Liver (tissue), 3 donors: ENCODE measurements at regions not wholly inside any gene's neighbourhood (a gene's known extent, or its start where the extent isn't known, plus 50 kb on each side); places are given as distances from the start of the nearest gene placed in this dataset.

ENCODE experiments used
- ATF3 ChIP-seq: IDR thresholded peaks from 2 replicates; pipeline ENCODE4 v1.6.1; 2016; ENCODE audit warnings: antibody characterized with exemption
- CTCF ChIP-seq: fragments of 150-350 bp; IDR thresholded peaks from 2 replicates; pipeline ENCODE4 v1.5.1; 2017; ENCODE audit warnings: improper control_type of control experiment, low read depth, low read length; ENCODE audit not compliant: missing input control
- MAX ChIP-seq: IDR thresholded peaks from 2 replicates; pipeline ENCODE4 v1.6.1; 2016; ENCODE audit warnings: antibody characterized with exemption
- REST ChIP-seq: IDR thresholded peaks from 2 replicates; pipeline ENCODE4 v1.6.1; 2016; ENCODE audit warnings: antibody characterized with exemption, mild to moderate bottlenecking
- donor health status: healthy.
- donor health status: healthy.

- TF ChIP-seq REST: no peak
- no peak for TF ChIP-seq CTCF
- no peak for TF ChIP-seq ATF3
- TF ChIP-seq MAX: no peak
Measured at GRCh38 chr9:110081395-110081794, 126.6 kb downstream of the C9orf152 start.
